Prostate gland (tissue), 2 donors: ENCODE measurements at regions not wholly inside any gene's neighbourhood (a gene's known extent, or its start where the extent isn't known, plus 50 kb on each side); places are given as distances from the start of the nearest gene placed in this dataset.

ENCODE experiments used
- DNase-seq: peaks from one replicate; pipeline ENCODE4 v3.0.0-alpha.2; 2019; ENCODE audit warnings: low spot score
- H3K27ac ChIP-seq, 2 donors: fragments of 200-600 bp; sonication (generic); 2 replicates each; pipeline ENCODE4 v1.5.1; 2017 to 2019
- H3K27me3 ChIP-seq: fragments of 200-600 bp; sonication (generic); replicated peaks from 2 replicates; pipeline ENCODE4 v1.5.1; 2019; ENCODE audit not compliant: insufficient read depth
- H3K36me3 ChIP-seq, 2 donors: fragments of 200-600 bp; sonication (generic); 1 replicate in 1 of 2; 2 replicates in 1 of 2; pipeline versions ENCODE4 v1.5.1 to v1.8.1; 2017 to 2019
- H3K4me1 ChIP-seq: fragments of 200-600 bp; sonication (generic); replicated peaks from 2 replicates; pipeline ENCODE4 v1.5.1; 2019
- H3K4me3 ChIP-seq, 2 donors: fragments of 200-600 bp; sonication (generic); 2 replicates each; pipeline ENCODE4 v1.5.1; 2017 to 2019
- H3K9me3 ChIP-seq: fragments of 200-600 bp; sonication (generic); 2 replicates; pipeline ENCODE4 v1.5.1; 2017
- POLR2A ChIP-seq: fragments of 450-650 bp; IDR thresholded peaks from one replicate; pipeline ENCODE4 v1.6.1; 2016; ENCODE audit warnings: antibody characterized with exemption, mild to moderate bottlenecking
- POLR2AphosphoS5 ChIP-seq: sonication (generic); formaldehyde crosslinking; IDR thresholded peaks from one replicate; pipeline ENCODE4 v1.6.1; 2017; ENCODE audit warnings: antibody characterized with exemption
- WGBS: methylation state at CpG from one replicate; pipeline ENCODE4 v1.1.5; 2018; 5-methylcytosine and 5-hydroxymethylcytosine counted together
- intact Hi-C: fragments of 100-400 bp; cut with DNase I; formaldehyde crosslinking; loops from one replicate; pipeline ENCODE4 v1.14.2; 2022
- TF ChIP-seq, protein P1 (sequence below), 4 experiments: fragments of 200-600 bp in 2 of 4; fragments of 450-650 bp in 2 of 4; sonication (generic) in 2 of 4; IDR thresholded peaks; 1 replicate in 3 of 4; 2 replicates in 1 of 4; pipeline ENCODE4 v1.5.1; 2016 to 2019; ENCODE audit warnings: antibody characterized with exemption in 4 of 4, mild to moderate bottlenecking in 2 of 4, moderate library complexity in 2 of 4

GRCh38 chr11:122398167-122398566 lies 257.4 kb upstream of the UBASH3B start:
- intact Hi-C loops: no loop called here
- Histone ChIP-seq H3K36me3 (no peaks in the 10 kb centered on the region), H3K4me1 (no peaks in the 10 kb centered on the region), H3K4me3 (no peak overlapping the region), H3K9me3 (no peaks in the 10 kb centered on the region), H3K27me3 (no peaks in the 10 kb centered on the region), H3K27ac (no peak overlapping the region)
- 94% methylated on average over 1 of the region's 1 CpG for WGBS
- no peak for DNase-seq
- TF ChIP-seq, protein P1, sequence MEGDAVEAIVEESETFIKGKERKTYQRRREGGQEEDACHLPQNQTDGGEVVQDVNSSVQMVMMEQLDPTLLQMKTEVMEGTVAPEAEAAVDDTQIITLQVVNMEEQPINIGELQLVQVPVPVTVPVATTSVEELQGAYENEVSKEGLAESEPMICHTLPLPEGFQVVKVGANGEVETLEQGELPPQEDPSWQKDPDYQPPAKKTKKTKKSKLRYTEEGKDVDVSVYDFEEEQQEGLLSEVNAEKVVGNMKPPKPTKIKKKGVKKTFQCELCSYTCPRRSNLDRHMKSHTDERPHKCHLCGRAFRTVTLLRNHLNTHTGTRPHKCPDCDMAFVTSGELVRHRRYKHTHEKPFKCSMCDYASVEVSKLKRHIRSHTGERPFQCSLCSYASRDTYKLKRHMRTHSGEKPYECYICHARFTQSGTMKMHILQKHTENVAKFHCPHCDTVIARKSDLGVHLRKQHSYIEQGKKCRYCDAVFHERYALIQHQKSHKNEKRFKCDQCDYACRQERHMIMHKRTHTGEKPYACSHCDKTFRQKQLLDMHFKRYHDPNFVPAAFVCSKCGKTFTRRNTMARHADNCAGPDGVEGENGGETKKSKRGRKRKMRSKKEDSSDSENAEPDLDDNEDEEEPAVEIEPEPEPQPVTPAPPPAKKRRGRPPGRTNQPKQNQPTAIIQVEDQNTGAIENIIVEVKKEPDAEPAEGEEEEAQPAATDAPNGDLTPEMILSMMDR (IDR thresholded peaks at IDR 0.05): no peak
- TF ChIP-seq POLR2AphosphoS5 (no peak), POLR2A (no peak)

GRCh38 chr11:122395282-122395681 lies 260.2 kb upstream of the UBASH3B start:
- 95% methylated on average over 1 of the region's 1 CpG for WGBS
- Histone ChIP-seq H3K9me3 (no peaks in the 10 kb centered on the region), H3K4me1 (no peaks in the 10 kb centered on the region), H3K4me3 (no peak overlapping the region), H3K36me3 (no peaks in the 10 kb centered on the region), H3K27me3 (no peaks in the 10 kb centered on the region), H3K27ac (no peak overlapping the region)
- TF ChIP-seq POLR2A: no peak
- TF ChIP-seq, protein P1 (IDR thresholded peaks at IDR 0.05): no peak
- no peak for TF ChIP-seq POLR2AphosphoS5
- intact Hi-C loops: no loop called here
- no peak for DNase-seq

DNA sequence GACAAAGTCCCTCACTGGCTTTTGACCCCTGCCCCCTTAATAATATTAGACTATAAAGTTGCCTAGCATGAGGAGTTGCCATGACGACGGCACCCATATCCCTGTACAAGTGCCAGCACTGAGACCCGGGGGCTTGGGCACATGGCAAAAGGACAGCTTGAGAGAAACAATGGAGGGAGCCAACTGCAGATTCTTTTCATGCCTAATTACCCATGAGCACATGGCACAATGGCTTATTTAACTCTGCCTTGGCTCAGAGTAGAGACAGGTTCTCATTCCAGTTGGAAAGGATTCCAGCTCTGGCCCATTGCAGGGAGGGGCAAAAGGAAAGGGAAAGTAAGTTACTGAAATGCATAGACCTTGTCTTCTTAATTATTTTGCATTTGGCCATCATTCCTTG lies 261.2 kb upstream of the UBASH3B start:
- H3K9me3 ChIP-seq: no peaks in the 10 kb centered on the region
- DNase-seq: no peak
- intact Hi-C loops: no loop called here

GRCh38 chr11:122393209-122393860 lies 262.2 kb upstream of the UBASH3B start:
- no peak overlapping the region for H3K27ac ChIP-seq
- no peaks in the 10 kb centered on the region for H3K4me1 ChIP-seq
- DNase-seq: no peak
- intact Hi-C loops: no loop called here
- no peak overlapping the region for H3K4me3 ChIP-seq
- 85% methylated on average over 4 of the region's 4 CpGs for WGBS
- H3K9me3 ChIP-seq: no peaks in the 10 kb centered on the region
- H3K36me3 ChIP-seq: no peaks in the 10 kb centered on the region
- TF ChIP-seq POLR2A: no peak
- TF ChIP-seq, protein P1 (IDR thresholded peaks at IDR 0.05): no peak
- no peak for TF ChIP-seq POLR2AphosphoS5
- H3K27me3 ChIP-seq: no peaks in the 10 kb centered on the region

More for the DNA sequence above, 261.2 kb upstream of the UBASH3B start:
- TF ChIP-seq POLR2A (no peak), POLR2AphosphoS5 (no peak)
- TF ChIP-seq, protein P1 (IDR thresholded peaks at IDR 0.05): no peak
- Histone ChIP-seq H3K27ac (no peak overlapping the region), H3K27me3 (no peaks in the 10 kb centered on the region), H3K4me3 (no peak overlapping the region), H3K36me3 (no peaks in the 10 kb centered on the region), H3K4me1 (no peaks in the 10 kb centered on the region)
- 55% methylated on average over 3 of the region's 3 CpGs for WGBS

DNA sequence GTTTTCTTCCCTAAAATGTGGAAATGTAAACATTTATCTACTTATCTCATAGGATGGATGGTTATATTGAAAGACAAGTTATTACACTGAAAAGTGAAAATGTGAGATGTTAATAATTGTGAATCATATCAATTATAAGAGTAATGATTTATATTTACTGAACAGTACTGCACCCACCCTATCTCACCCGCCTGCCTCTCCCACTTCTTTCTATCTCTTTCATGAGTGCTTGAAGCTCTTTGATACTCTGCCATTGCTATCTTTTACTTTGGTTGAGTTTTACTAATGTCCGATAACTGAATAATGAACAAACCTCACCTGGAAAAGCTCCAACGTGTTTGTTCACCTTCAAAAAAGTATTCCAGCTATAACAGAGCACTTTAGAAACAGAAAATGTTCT lies 263.0 kb upstream of the UBASH3B start:
- Histone ChIP-seq H3K27me3 (no peaks in the 10 kb centered on the region), H3K27ac (no peak overlapping the region), H3K4me1 (no peaks in the 10 kb centered on the region), H3K36me3 (no peaks in the 10 kb centered on the region), H3K4me3 (no peak overlapping the region), H3K9me3 (no peaks in the 10 kb centered on the region)
- 75% methylated on average over 3 of the region's 3 CpGs for WGBS
- TF ChIP-seq POLR2AphosphoS5: no peak
- TF ChIP-seq POLR2A: no peak
- TF ChIP-seq, protein P1 (IDR thresholded peaks at IDR 0.05): no peak
- no peak for DNase-seq
- intact Hi-C loops: no loop called here
